H9 (cell line): ENCODE measurements at regions not wholly inside any gene's neighbourhood (a gene's known extent, or its start where the extent isn't known, plus 50 kb on each side); places are given as distances from the start of the nearest gene placed in this dataset.

Experiments used
- DNase-seq: peaks from one replicate; pipeline ENCODE4 v3.0.0-alpha.2; 2017
- H2AFZ ChIP-seq: one replicate; pipeline ENCODE4 v1.6.1; 2013; ENCODE audit warnings: mild to moderate bottlenecking, low read length, control low read depth, moderate library complexity
- H2AK5ac ChIP-seq: 2 replicates; pipeline ENCODE4 v1.6.1; 2013; ENCODE audit warnings: low read length, control low read depth, mixed read lengths; ENCODE audit not compliant: insufficient read length
- H2BK120ac ChIP-seq: one replicate; pipeline ENCODE4 v1.6.1; 2013; ENCODE audit warnings: low read depth, mild to moderate bottlenecking, low read length, control low read depth, inconsistent platforms; ENCODE audit not compliant: poor library complexity, severe bottlenecking
- H2BK12ac ChIP-seq: 2 replicates; pipeline ENCODE4 v1.6.1; 2013; ENCODE audit warnings: low read length, control low read depth, mixed read lengths, low read depth; ENCODE audit not compliant: insufficient read length
- H2BK15ac ChIP-seq: 2 replicates; pipeline ENCODE4 v1.6.1; 2013; ENCODE audit warnings: low read depth, low read length, control low read depth
- H2BK20ac ChIP-seq: one replicate; pipeline ENCODE4 v1.6.1; 2013; ENCODE audit warnings: low read depth, mild to moderate bottlenecking, low read length, control low read depth, inconsistent platforms; ENCODE audit not compliant: poor library complexity, severe bottlenecking
- H2BK5ac ChIP-seq: 2 replicates; pipeline ENCODE4 v1.6.1; 2013; ENCODE audit warnings: low read length, control low read depth, mixed read lengths; ENCODE audit not compliant: insufficient read length
- H3K14ac ChIP-seq: 2 replicates; pipeline ENCODE4 v1.6.1; 2013; ENCODE audit warnings: low read length, control low read depth; ENCODE audit not compliant: insufficient read depth
- H3K18ac ChIP-seq: 2 replicates; pipeline ENCODE4 v1.6.1; 2013; ENCODE audit warnings: low read depth, mild to moderate bottlenecking, mixed read lengths, low read length, control low read depth; ENCODE audit not compliant: insufficient read length
- H3K23ac ChIP-seq: 2 replicates; pipeline ENCODE4 v1.6.1; 2013; ENCODE audit warnings: low read length, control low read depth, mixed read lengths, low read depth; ENCODE audit not compliant: insufficient read length
- H3K23me2 ChIP-seq: 2 replicates; pipeline ENCODE4 v1.6.1; 2013; ENCODE audit warnings: low read depth, mild to moderate bottlenecking, mixed read lengths, low read length, control low read depth; ENCODE audit not compliant: insufficient read length, poor library complexity, severe bottlenecking
- H3K27ac ChIP-seq: 2 replicates; pipeline ENCODE4 v1.5.1; 2013; ENCODE audit warnings: low read length, control low read depth, mixed read lengths, low read depth; ENCODE audit not compliant: insufficient read length
- H3K27me3 ChIP-seq: 2 replicates; pipeline ENCODE4 v1.6.1; 2013; ENCODE audit warnings: low read length, control low read depth, inconsistent platforms; ENCODE audit not compliant: insufficient read depth
- H3K4ac ChIP-seq: 2 replicates; pipeline ENCODE4 v1.6.1; 2013; ENCODE audit warnings: low read depth, mild to moderate bottlenecking, control low read depth, inconsistent platforms, low read length, moderate library complexity
- H3K4me1 ChIP-seq: 2 replicates; pipeline ENCODE4 v1.6.1; 2013; ENCODE audit warnings: low read length, control low read depth, inconsistent platforms; ENCODE audit not compliant: insufficient read depth
- H3K4me2 ChIP-seq: 2 replicates; pipeline ENCODE4 v1.6.1; 2013; ENCODE audit warnings: low read length, control low read depth, mixed read lengths; ENCODE audit not compliant: insufficient read length, insufficient read depth
- H3K56ac ChIP-seq: 2 replicates; pipeline ENCODE4 v1.6.1; 2013; ENCODE audit warnings: low read depth, mild to moderate bottlenecking, mixed read lengths, low read length, control low read depth; ENCODE audit not compliant: insufficient read length
- H3K79me1 ChIP-seq: 2 replicates; pipeline ENCODE4 v1.6.1; 2013; ENCODE audit warnings: low read depth, mild to moderate bottlenecking, moderate library complexity, low read length, control low read depth, inconsistent platforms; ENCODE audit not compliant: insufficient read depth, poor library complexity, severe bottlenecking
- H3K79me2 ChIP-seq: 2 replicates; pipeline ENCODE4 v1.6.1; 2013; ENCODE audit warnings: low read length, control low read depth, inconsistent platforms; ENCODE audit not compliant: insufficient read depth
- H3K9ac ChIP-seq: 2 replicates; pipeline ENCODE4 v1.6.1; 2013; ENCODE audit warnings: low read length, control low read depth, mixed read lengths; ENCODE audit not compliant: insufficient read length; ENCODE audit errors: extremely low read depth
- H3K9me3 ChIP-seq: one replicate; pipeline ENCODE4 v1.6.1; 2013; ENCODE audit warnings: low read depth, low read length, inconsistent platforms; ENCODE audit not compliant: control insufficient read depth
- H3T11ph ChIP-seq: one replicate; pipeline ENCODE4 v1.6.1; 2013; ENCODE audit warnings: mild to moderate bottlenecking, low read length, control low read depth, inconsistent platforms
- H4K20me1 ChIP-seq: one replicate; pipeline ENCODE4 v1.6.1; 2013; ENCODE audit not compliant: control insufficient read depth, insufficient read length, insufficient read depth
- H4K5ac ChIP-seq: 2 replicates; pipeline ENCODE4 v1.6.1; 2013; ENCODE audit warnings: low read depth, mild to moderate bottlenecking, mixed read lengths, low read length, control low read depth; ENCODE audit not compliant: insufficient read length
- H4K8ac ChIP-seq: replicated peaks from 2 replicates; pipeline ENCODE4 v1.6.1; 2013; ENCODE audit warnings: low read length, control low read depth, mixed read lengths, low read depth; ENCODE audit not compliant: insufficient read length
- H4K91ac ChIP-seq: 2 replicates; pipeline ENCODE4 v1.6.1; 2013; ENCODE audit warnings: low read depth, mild to moderate bottlenecking, moderate library complexity, mixed read lengths, low read length, control low read depth; ENCODE audit not compliant: insufficient read length
- H3K27ac Mint-ChIP-seq, 3 experiments: 2 replicates in 2 of 3; 3 replicates in 1 of 3; pipeline ENCODE4 v1.8.0; 2020 to 2021; ENCODE audit warnings: mixed read lengths in 3 of 3, mild to moderate bottlenecking in 1 of 3, moderate library complexity in 1 of 3
- H3K27me3 Mint-ChIP-seq: 2 replicates; pipeline ENCODE4 v1.8.0; 2021; ENCODE audit warnings: low read depth, mild to moderate bottlenecking, moderate library complexity, mixed read lengths
- H3K36me3 Mint-ChIP-seq, 3 experiments: 2 replicates in 2 of 3; 3 replicates in 1 of 3; pipeline ENCODE4 v1.8.0; 2020 to 2021; ENCODE audit warnings: low read depth in 3 of 3, mixed read lengths in 3 of 3; ENCODE audit not compliant: insufficient read depth in 1 of 3
- H3K4me1 Mint-ChIP-seq, 2 experiments: 2 replicates each; pipeline ENCODE4 v1.8.0; 2020; ENCODE audit warnings: mixed read lengths in 2 of 2
- H3K4me3 Mint-ChIP-seq, 2 experiments: 2 replicates in 1 of 2; 3 replicates in 1 of 2; pipeline ENCODE4 v1.8.0; 2020 to 2021; ENCODE audit warnings: mild to moderate bottlenecking in 2 of 2, mixed read lengths in 2 of 2, moderate library complexity in 1 of 2
- H3K9me3 Mint-ChIP-seq, 2 experiments: 2 replicates in 1 of 2; 3 replicates in 1 of 2; pipeline ENCODE4 v1.8.0; 2020; ENCODE audit warnings: mild to moderate bottlenecking in 2 of 2, mixed read lengths in 2 of 2, moderate library complexity in 1 of 2
- CTCF ChIP-seq: fragments of 200-600 bp; sonication (generic); conservative IDR thresholded peaks from 3 replicates; pipeline ENCODE4 v1.8.0; 2021; ENCODE audit warnings: antibody characterized with exemption, mild to moderate bottlenecking
- WGBS: extraction: QIAGEN DNeasy Blood & Tissue Kit; methylation state at CpG from one replicate; pipeline ENCODE4 v1.1.7; 2013; ENCODE audit warnings: missing lambda C conversion rate, low lambda C conversion rate, mixed read lengths; ENCODE audit not compliant: insufficient read length; ENCODE audit errors: extremely low coverage; 5-methylcytosine and 5-hydroxymethylcytosine counted together

GRCh38 chr18:5678278-5678677 lies 134.5 kb upstream of the EPB41L3 start:
- no peak overlapping the region for H3K27ac Mint-ChIP-seq
- Histone ChIP-seq H3K14ac (no peak overlapping the region), H2BK12ac (no peak overlapping the region), H3K9ac (no peak overlapping the region), H2BK15ac (no peak overlapping the region), H2AFZ (no peak overlapping the region), H3K27me3 (no peaks in the 10 kb centered on the region), H4K20me1 (no peaks in the 10 kb centered on the region), H4K5ac (no peak overlapping the region), H3K27ac (no peak overlapping the region), H3K9me3 (no peaks in the 10 kb centered on the region), H2BK20ac (no peak overlapping the region), H3K23ac (no peak overlapping the region), H2AK5ac (no peak overlapping the region), H3K4ac (no peak overlapping the region), H3K4me2 (no peak overlapping the region), H2BK5ac (no peak overlapping the region), H4K8ac (no peak overlapping the region), H4K91ac (no peak overlapping the region), H2BK120ac (no peak overlapping the region), H3K18ac (no peak overlapping the region), H3K56ac (no peak overlapping the region), H3T11ph (no peak overlapping the region), H3K79me2 (no peaks in the 10 kb centered on the region), H3K4me1 (peaks cover 14% of the 10 kb centered on the region; the same call in 1 of the 2 replicates), H3K79me1 (no peaks in the 10 kb centered on the region), H3K23me2 (no peaks in the 10 kb centered on the region)
- H3K4me3 Mint-ChIP-seq = no peak overlapping the region
- peaks cover 0 to 7% (median 0%) of the 10 kb centered on the region in 3 experiments; a peak in 1 of 7 replicates for H3K36me3 Mint-ChIP-seq
- TF ChIP-seq CTCF = no peak
- peaks cover 15% of the 10 kb centered on the region for H3K27me3 Mint-ChIP-seq
- peaks cover 36 to 41% of the 10 kb centered on the region in 2 experiments for H3K4me1 Mint-ChIP-seq
- peaks cover 3 to 12% of the 10 kb centered on the region in 2 experiments; a peak in 4 of 5 replicates for H3K9me3 Mint-ChIP-seq
- DNase-seq = no peak
- WGBS = no CpG with 5 or more reads among the region's 3 CpGs
